HepG2 (cell line): ENCODE measurements at regions not wholly inside any gene's neighbourhood (a gene's known extent, or its start where the extent isn't known, plus 50 kb on each side); places are given as distances from the start of the nearest gene placed in this dataset.

Experiments used
- CENPX ChIP-seq: sonication (generic); formaldehyde crosslinking; IDR thresholded peaks from 2 replicates; pipeline ENCODE4 v1.9.0; 2021; ENCODE audit warnings: mild to moderate bottlenecking, missing genetic modification reagents, moderate library complexity
- FOXP1 ChIP-seq, 2 experiments: fragments of 450-650 bp in 1 of 2; IDR thresholded peaks; 2 replicates each; pipeline ENCODE4 v1.6.1; 2017 to 2018; ENCODE audit warnings: antibody characterized with exemption in 1 of 2
- NR2F6 ChIP-seq, 2 experiments: IDR thresholded peaks; 2 replicates each; pipeline ENCODE4 v1.6.1; 2016; ENCODE audit warnings: antibody characterized with exemption in 1 of 2, mild to moderate bottlenecking in 1 of 2
- POLR2A ChIP-seq, 2 experiments: IDR thresholded peaks; 2 replicates each; pipeline ENCODE4 v1.6.1; 2011; ENCODE audit warnings: low read depth in 2 of 2, low read length in 2 of 2, mild to moderate bottlenecking in 1 of 2, moderate library complexity in 1 of 2; ENCODE audit not compliant: insufficient read depth in 1 of 2
- POLR2AphosphoS2 ChIP-seq: IDR thresholded peaks from 2 replicates; pipeline ENCODE4 v1.6.1; 2011; ENCODE audit warnings: low read depth, low read length, improper control_type of control experiment
- SUZ12 ChIP-seq: fragments of 150-350 bp; IDR thresholded peaks from 2 replicates; pipeline ENCODE4 v1.6.1; 2014; ENCODE audit warnings: low read depth, low read length
- TCF7L2 ChIP-seq: IDR thresholded peaks from 2 replicates; pipeline ENCODE4 v1.6.1; 2011; ENCODE audit warnings: mild to moderate bottlenecking, low read depth, low read length, moderate library complexity
- ZNF232 ChIP-seq: sonication (generic); formaldehyde crosslinking; IDR thresholded peaks from 2 replicates; pipeline ENCODE4 v1.4.0; 2020; ENCODE audit warnings: missing genetic modification reagents, borderline replicate concordance
- ZNF570 ChIP-seq: sonication (generic); formaldehyde crosslinking; IDR thresholded peaks from 2 replicates; pipeline ENCODE4 v1.4.0; 2020; ENCODE audit warnings: mild to moderate bottlenecking, missing genetic modification reagents, borderline replicate concordance
- TF ChIP-seq, protein P1 (sequence below): sonication (generic); formaldehyde crosslinking; IDR thresholded peaks from 2 replicates; pipeline ENCODE4 v1.5.0; 2020; ENCODE audit warnings: mild to moderate bottlenecking, missing genetic modification reagents, moderate library complexity
- TF ChIP-seq, protein P2 (sequence below): sonication (generic); formaldehyde crosslinking; IDR thresholded peaks from 2 replicates; pipeline ENCODE4 v1.5.0; 2020; ENCODE audit warnings: mild to moderate bottlenecking, missing genetic modification reagents

DNA sequence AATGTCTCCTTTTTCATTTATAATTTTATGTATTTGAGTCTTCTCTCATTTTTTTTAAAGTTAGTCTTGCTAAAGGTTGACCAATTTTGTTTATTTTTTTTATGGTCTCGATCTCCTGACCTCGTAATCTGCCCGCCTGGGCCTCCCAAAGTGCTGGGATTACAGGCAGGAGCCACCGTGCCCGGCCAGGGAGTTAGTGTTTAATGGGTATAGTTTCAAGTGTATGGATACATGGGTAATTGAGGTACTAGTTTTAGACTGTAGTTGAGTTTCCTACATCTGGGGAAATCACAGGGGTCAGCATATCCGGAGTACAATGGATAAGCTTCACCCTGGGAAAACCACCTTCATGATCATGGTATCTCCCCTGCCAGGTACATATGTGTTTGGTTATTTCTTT, 267.3 kb upstream of the KCND2 start:
- no peak for TF ChIP-seq POLR2A (IDR thresholded peaks at IDR 0.05; ENCODE audit: insufficient read depth in 1 of 2, low read depth in 2 of 2, low read length in 2 of 2)
- TF ChIP-seq NR2F6 (IDR thresholded peaks at IDR 0.05), result no peak
- no peak for TF ChIP-seq NR2F6 (CRISPR knock-in tag; IDR thresholded peaks at IDR 0.05)
- no peak for TF ChIP-seq ZNF232 (CRISPR knock-in tag)
- no peak for TF ChIP-seq SUZ12
- no peak for TF ChIP-seq CENPX (CRISPR knock-in tag)
- TF ChIP-seq ZNF570 (CRISPR knock-in tag), result no peak
- TF ChIP-seq POLR2AphosphoS2, result no peak
- TF ChIP-seq, protein P1, sequence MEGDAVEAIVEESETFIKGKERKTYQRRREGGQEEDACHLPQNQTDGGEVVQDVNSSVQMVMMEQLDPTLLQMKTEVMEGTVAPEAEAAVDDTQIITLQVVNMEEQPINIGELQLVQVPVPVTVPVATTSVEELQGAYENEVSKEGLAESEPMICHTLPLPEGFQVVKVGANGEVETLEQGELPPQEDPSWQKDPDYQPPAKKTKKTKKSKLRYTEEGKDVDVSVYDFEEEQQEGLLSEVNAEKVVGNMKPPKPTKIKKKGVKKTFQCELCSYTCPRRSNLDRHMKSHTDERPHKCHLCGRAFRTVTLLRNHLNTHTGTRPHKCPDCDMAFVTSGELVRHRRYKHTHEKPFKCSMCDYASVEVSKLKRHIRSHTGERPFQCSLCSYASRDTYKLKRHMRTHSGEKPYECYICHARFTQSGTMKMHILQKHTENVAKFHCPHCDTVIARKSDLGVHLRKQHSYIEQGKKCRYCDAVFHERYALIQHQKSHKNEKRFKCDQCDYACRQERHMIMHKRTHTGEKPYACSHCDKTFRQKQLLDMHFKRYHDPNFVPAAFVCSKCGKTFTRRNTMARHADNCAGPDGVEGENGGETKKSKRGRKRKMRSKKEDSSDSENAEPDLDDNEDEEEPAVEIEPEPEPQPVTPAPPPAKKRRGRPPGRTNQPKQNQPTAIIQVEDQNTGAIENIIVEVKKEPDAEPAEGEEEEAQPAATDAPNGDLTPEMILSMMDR (CRISPR knock-in tag), result no peak
- TF ChIP-seq, protein P2, sequence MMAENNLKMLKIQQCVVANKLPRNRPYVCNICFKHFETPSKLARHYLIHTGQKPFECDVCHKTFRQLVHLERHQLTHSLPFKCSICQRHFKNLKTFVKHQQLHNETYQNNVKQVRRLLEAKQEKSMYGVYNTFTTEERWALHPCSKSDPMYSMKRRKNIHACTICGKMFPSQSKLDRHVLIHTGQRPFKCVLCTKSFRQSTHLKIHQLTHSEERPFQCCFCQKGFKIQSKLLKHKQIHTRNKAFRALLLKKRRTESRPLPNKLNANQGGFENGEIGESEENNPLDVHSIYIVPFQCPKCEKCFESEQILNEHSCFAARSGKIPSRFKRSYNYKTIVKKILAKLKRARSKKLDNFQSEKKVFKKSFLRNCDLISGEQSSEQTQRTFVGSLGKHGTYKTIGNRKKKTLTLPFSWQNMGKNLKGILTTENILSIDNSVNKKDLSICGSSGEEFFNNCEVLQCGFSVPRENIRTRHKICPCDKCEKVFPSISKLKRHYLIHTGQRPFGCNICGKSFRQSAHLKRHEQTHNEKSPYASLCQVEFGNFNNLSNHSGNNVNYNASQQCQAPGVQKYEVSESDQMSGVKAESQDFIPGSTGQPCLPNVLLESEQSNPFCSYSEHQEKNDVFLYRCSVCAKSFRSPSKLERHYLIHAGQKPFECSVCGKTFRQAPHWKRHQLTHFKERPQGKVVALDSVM, result no peak
- TF ChIP-seq FOXP1 (IDR thresholded peaks at IDR 0.05), result no peak
- TF ChIP-seq FOXP1 (CRISPR knock-in tag; IDR thresholded peaks at IDR 0.05), result no peak
- TF ChIP-seq TCF7L2, result no peak
